Mucosa of stomach (tissue), 1 donor: ENCODE measurements at regions not wholly inside any gene's neighbourhood (a gene's known extent, or its start where the extent isn't known, plus 50 kb on each side); places are given as distances from the start of the nearest gene placed in this dataset.

Experiments used
- H3K27me3 ChIP-seq: one replicate; pipeline ENCODE4 v1.7.0; 2013; ENCODE audit warnings: mild to moderate bottlenecking, low read length; ENCODE audit not compliant: control insufficient read depth, insufficient read depth
- H3K36me3 ChIP-seq: one replicate; pipeline ENCODE4 v1.7.0; 2013; ENCODE audit warnings: low read length; ENCODE audit not compliant: control insufficient read depth, insufficient read depth
- H3K4me1 ChIP-seq: one replicate; pipeline ENCODE4 v1.7.0; 2013; ENCODE audit warnings: mild to moderate bottlenecking, low read length; ENCODE audit not compliant: control insufficient read depth, insufficient read depth
- H3K4me3 ChIP-seq: one replicate; pipeline ENCODE4 v1.7.0; 2013; ENCODE audit warnings: low read length
- H3K9ac ChIP-seq: one replicate; pipeline ENCODE4 v1.7.0; 2013; ENCODE audit warnings: mild to moderate bottlenecking, low read length, moderate library complexity
- H3K9me3 ChIP-seq: one replicate; pipeline ENCODE4 v1.7.0; 2013; ENCODE audit warnings: mild to moderate bottlenecking, low read length, moderate library complexity; ENCODE audit not compliant: control insufficient read depth
- donor health status: Pancreatic carcinoma.

DNA sequence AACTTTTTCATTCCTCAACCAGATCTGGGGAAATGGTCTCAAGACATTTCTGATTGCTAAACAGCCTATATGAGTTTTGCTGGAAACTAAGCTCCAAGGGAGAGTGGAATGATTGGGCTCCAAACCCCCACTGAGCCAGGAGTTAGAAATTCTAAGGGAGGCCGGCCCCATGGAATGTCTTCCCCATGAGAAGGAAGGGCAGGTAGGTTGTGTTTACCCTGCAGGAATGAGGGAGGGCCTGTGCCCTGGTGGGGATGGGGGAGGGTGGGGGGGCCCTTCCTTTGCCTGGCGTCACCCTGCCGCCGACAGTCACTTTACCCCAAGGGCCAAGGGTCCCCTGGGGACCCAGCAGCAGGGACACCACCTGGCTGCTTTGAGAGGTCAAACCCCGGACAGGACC, 298.9 kb downstream of the TFAP2C start:
- H3K27me3 ChIP-seq, result peaks cover 67% of the 10 kb centered on the region
- H3K4me1 ChIP-seq, result no peaks in the 10 kb centered on the region
- H3K36me3 ChIP-seq, result no peaks in the 10 kb centered on the region
- H3K9me3 ChIP-seq, result no peaks in the 10 kb centered on the region
- no peak overlapping the region for H3K4me3 ChIP-seq
- no peak overlapping the region for H3K9ac ChIP-seq

DNA sequence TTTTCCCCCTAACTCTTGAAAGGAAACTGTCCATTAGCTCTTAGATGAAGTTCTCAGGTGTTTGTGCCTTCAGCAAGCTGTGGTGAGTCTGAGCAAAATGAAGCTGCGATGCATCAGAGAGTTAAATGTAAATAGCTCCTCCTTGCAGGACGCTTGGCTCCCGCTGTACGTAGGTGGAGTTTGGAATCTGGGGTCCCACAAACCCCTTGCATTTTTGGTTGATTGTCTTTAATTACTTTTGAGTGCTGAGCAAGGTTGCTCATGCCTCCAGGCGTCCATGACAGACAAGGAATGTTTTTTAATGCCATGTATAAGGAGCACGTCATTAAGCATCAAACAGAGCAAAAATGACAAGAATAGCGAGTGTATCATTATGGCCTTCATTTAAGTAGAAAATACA, 300.5 kb downstream of the TFAP2C start:
- Histone ChIP-seq H3K27me3 (peaks cover 53% of the 10 kb centered on the region), H3K9me3 (no peaks in the 10 kb centered on the region), H3K9ac (no peak overlapping the region), H3K36me3 (no peaks in the 10 kb centered on the region), H3K4me1 (no peaks in the 10 kb centered on the region), H3K4me3 (no peak overlapping the region)

DNA sequence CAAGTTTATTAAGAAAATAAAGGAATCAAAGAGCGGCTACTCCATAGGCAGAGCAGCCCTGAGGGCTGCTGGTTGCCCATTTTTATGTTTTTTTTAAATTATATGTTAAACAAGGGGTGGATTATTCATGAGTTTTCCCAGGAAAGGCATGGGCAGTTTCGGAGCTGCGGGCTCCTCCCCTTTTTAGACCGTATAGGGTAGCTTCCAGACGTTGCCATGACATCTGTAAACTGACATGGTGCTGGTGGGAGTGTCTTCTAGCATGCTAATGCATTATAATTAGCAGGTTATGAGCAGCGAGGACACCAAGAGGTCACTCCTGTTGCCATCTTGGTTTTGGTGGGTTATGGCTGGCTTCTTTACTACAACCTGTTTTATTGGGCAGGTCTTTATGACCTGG, 301.8 kb downstream of the TFAP2C start:
- no peak overlapping the region for H3K9ac ChIP-seq
- no peaks in the 10 kb centered on the region for H3K36me3 ChIP-seq
- H3K4me3 ChIP-seq, result no peak overlapping the region
- no peaks in the 10 kb centered on the region for H3K9me3 ChIP-seq
- H3K4me1 ChIP-seq, result no peaks in the 10 kb centered on the region
- peaks cover 41% of the 10 kb centered on the region for H3K27me3 ChIP-seq

DNA sequence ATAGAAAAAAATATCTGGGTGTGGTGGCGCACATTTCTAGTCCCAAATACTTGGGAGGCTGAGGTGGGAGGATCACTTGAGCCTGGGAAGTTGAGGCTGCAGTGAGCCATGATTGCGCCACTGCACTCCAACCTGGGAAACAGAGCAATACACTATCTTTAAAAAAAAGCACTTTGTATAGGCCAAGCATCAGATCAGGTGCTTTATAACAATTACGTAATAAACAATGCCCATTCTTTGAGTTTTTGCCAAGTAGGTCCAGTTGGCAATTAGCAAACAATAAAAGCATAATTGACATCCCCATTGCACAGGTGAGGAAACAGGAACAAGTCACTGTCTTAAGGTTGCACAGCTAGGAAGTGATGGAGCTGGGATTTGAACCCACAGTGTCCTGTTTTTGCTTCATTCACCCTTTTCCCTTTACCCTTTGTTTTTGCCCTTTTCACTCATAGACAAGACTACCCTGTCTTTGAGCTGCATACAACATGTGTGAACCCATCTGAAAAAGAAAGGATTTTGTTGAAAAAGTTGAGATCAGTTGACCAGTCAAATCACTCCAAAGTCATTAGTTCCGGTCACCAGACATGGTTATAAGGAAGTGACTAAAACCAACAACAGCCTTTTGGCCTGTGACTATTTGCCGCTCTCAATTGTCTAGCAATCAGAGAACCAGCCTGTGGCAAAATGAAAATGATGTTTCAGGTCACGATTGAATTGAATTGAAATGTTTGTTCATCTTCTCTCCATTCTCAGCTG, 303.6 kb downstream of the TFAP2C start:
- Histone ChIP-seq H3K27me3 (peaks cover 22% of the 10 kb centered on the region), H3K36me3 (no peaks in the 10 kb centered on the region), H3K4me3 (no peak overlapping the region), H3K9me3 (no peaks in the 10 kb centered on the region), H3K9ac (no peak overlapping the region), H3K4me1 (no peaks in the 10 kb centered on the region)

DNA sequence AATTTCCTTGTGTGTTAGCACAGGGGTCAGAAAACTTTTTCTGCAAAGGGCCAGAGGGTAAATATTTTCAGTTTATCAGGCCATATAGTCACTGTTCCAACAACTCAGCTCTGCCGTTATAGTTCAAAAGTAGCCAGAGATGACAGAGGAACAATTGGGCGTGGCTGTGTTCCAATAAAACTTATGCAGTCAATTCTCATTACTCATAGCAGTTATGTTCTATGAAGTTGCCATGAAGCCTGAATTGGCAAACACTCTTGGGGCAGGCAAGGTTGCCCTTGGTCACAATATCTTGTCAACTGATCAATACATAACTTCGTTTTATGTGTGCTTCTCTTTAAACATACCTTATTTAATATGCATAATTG, 304.2 kb downstream of the TFAP2C start:
- no peaks in the 10 kb centered on the region for H3K36me3 ChIP-seq
- H3K4me1 ChIP-seq, result no peaks in the 10 kb centered on the region
- peaks cover 20% of the 10 kb centered on the region for H3K27me3 ChIP-seq
- H3K9ac ChIP-seq, result no peak overlapping the region
- H3K9me3 ChIP-seq, result no peaks in the 10 kb centered on the region
- no peak overlapping the region for H3K4me3 ChIP-seq

DNA sequence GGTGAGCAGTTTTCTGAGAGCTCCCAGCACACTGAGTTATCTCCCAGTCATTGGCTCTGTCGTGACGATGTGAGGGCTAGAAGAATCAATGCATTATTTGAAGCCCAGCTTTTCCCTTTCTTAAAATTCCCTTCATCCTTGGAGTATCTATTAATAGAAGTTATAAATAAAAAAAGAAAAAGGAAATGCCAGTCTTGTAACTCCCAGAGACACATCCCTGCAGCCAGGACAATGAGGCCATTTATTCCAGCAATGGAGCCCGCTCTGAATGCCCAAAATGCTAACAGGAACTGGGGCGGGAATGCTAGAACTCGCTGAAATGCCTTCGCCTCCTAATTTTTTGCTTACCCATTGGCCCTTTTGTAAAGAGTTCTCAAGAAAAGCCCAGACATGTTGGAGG, 305.8 kb downstream of the TFAP2C start:
- no peaks in the 10 kb centered on the region for H3K36me3 ChIP-seq
- no peak overlapping the region for H3K4me3 ChIP-seq
- no peaks in the 10 kb centered on the region for H3K9me3 ChIP-seq
- peaks cover 4% of the 10 kb centered on the region for H3K27me3 ChIP-seq
- no peaks in the 10 kb centered on the region for H3K4me1 ChIP-seq
- H3K9ac ChIP-seq, result no peak overlapping the region

DNA sequence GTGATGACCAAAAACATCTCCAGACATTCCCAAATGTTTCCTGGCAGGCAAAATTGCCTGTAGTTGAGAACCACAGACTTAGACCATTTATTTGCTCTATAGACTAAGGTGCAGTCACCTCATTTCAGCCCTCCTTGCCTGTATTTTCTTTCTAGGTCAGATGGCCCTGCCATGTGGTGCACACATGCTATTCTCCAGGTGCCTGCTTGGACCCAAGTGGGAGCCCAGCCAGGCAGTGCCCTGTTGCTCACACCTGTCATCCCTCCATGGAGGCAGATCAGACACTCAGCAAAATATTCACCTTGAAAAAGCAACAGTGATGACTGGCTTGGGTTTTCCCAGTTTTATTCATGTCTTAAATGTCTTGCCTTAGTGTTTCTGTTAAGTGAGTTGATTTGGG, 311.4 kb downstream of the TFAP2C start:
- Histone ChIP-seq H3K9ac (no peak overlapping the region), H3K4me1 (no peaks in the 10 kb centered on the region), H3K4me3 (no peak overlapping the region), H3K36me3 (no peaks in the 10 kb centered on the region), H3K27me3 (no peaks in the 10 kb centered on the region), H3K9me3 (no peaks in the 10 kb centered on the region)

DNA sequence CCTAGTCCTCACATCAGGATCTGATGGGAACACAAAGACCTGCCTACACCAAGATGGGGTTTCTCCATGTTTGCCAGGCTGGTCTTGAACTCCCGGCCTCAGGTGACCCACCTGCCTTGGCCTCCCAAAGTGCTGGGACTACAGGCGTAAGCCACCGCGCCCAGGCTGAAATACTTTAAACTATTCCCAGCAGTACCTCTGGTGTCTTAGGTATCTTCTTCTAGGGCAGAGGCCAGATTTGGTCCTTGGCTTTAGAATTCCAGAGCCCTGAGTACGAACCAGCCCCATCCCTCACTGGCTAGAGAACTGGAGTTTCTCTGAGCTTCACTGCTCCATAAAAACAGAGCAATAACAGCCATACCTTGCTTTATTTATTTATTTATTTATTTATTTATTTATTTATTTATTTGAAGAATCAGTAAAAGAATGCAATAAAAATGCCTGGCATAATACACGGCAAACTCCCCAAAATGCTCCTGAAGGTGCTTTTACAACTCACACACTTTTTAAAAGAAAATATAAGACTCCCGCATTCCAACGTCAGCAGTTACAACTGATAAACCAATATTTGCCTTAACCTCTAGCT, 312.1 kb downstream of the TFAP2C start:
- no peak overlapping the region for H3K4me3 ChIP-seq
- no peaks in the 10 kb centered on the region for H3K36me3 ChIP-seq
- H3K27me3 ChIP-seq, result no peaks in the 10 kb centered on the region
- no peak overlapping the region for H3K9ac ChIP-seq
- H3K4me1 ChIP-seq, result no peaks in the 10 kb centered on the region
- no peaks in the 10 kb centered on the region for H3K9me3 ChIP-seq

DNA sequence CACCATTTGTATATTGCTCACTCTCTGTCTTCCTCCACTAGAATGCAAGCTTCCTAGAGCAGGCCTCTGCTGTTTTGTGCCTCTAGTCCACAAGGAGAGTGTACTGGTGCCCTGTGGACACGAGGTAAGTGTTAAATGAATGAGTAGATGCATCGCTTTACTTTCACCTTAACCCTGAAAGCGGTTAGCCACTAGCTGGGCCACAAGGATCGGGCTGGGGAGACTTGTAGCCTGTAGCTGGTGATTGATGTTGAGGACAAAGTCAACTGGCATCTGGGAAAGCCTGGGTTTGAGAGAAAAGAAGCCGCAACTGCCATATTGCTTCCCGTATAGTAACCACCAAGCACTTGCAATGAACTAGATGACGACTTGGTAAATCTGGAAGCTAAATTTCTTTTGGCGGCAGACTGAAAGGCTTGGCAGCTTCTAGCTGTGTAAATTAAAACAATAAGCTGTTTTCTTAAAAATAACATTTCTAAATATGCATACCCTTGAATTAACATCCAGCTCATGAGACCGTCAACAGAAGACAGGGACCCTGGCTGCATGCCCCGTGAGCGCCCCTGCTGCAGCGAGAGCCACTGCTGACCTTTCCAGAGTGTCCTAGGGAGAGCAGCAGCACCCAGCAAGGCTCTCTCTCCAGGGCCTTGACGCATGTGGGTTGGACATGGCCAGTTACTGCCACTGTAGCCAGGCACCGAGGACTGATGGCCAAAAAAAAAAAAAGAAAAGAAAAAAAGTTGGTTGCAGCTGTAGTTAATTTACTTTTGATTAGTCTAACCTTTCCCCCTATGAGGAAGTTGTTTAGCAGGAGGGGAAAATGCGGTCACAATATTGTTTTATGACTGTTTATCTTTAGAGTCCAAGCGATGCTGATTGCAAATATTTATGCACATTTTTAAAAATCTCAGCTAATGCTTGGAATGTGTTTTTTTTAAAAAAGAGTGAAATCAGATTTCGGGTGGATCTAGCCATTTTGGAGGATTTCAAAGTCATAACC, 315.1 kb downstream of the TFAP2C start:
- Histone ChIP-seq H3K36me3 (no peaks in the 10 kb centered on the region), H3K4me1 (no peaks in the 10 kb centered on the region), H3K9ac (no peak overlapping the region), H3K9me3 (no peaks in the 10 kb centered on the region), H3K4me3 (no peak overlapping the region), H3K27me3 (no peaks in the 10 kb centered on the region)

DNA sequence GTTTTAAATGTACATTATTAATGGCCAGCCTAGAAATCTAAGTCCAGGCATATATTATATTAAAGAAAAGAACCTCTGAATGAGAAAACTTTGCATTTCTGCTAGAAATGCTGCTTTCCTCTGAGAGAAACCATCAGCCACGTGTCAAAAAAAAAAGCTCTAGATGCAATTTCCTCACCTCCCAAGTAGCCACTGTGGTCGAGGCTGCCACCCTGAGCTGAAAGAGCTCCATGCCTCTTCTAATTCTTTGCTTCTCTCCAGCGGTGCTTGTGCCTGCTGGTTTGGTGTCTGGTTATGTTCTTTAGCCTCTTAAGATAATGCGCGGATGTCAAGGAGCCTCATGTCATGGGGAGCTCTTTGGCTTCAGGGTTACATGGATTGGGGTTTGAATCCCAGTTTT, 316.0 kb downstream of the TFAP2C start:
- Histone ChIP-seq H3K4me1 (no peaks in the 10 kb centered on the region), H3K4me3 (no peak overlapping the region), H3K9ac (no peak overlapping the region), H3K27me3 (no peaks in the 10 kb centered on the region), H3K36me3 (no peaks in the 10 kb centered on the region), H3K9me3 (no peaks in the 10 kb centered on the region)

DNA sequence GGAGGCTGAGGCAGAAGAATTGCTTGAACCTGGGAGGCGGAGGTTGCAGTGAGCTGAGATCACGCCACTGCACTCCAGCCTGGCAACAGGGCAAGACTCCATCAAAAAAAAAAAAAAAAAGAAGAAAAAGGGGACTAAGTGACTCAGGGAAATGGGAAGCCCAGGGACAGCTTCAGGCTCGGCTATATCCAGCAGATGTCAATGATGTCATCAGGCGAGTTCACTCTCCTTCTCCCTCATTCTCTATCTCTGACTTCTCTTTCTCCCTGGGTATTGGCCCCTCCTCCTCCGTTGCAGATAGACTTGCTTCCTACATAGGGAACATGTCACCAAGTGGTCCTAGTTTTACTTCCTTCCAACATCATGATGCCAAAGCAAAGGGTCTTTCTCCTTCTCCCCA, 316.8 kb downstream of the TFAP2C start:
- no peaks in the 10 kb centered on the region for H3K9me3 ChIP-seq
- H3K4me3 ChIP-seq, result no peak overlapping the region
- no peaks in the 10 kb centered on the region for H3K27me3 ChIP-seq

DNA sequence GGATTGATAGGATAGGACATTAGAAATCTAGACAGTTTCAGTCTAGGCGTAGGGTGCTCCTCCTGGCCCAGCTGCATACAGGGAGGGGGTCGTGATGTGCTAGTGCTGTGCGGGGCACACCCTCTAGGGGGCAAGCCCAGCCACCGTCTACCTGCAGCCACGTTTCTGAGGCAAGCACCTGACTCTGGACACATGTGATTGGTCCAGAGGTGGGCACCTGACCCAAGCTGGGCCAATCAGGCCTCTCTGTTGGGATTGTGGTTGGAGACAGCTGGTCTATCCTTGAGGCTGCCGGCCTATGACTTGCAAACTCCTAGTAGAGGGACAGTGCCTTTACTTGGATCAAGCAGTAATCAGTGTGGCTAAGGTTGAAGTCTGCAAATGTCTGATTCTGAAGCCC, 317.1 kb downstream of the BMP7 start:
- Histone ChIP-seq H3K4me1 (no peaks in the 10 kb centered on the region), H3K9ac (no peak overlapping the region), H3K9me3 (no peaks in the 10 kb centered on the region), H3K4me3 (no peak overlapping the region), H3K36me3 (no peaks in the 10 kb centered on the region), H3K27me3 (no peaks in the 10 kb centered on the region)

More for the DNA sequence above, 316.8 kb downstream of the TFAP2C start:
- no peak overlapping the region for H3K9ac ChIP-seq
- H3K4me1 ChIP-seq, result no peaks in the 10 kb centered on the region
- no peaks in the 10 kb centered on the region for H3K36me3 ChIP-seq
